ENCODE measurements at regions not wholly inside any gene's neighbourhood (a gene's known extent, or its start where the extent isn't known, plus 50 kb on each side); places are given as distances from the start of the nearest gene placed in this dataset.
"Not testable (repeated sequence)": the region's sequence is repeated elsewhere in the genome, so short reads cannot be mapped to it uniquely, and the experiment has no call there.

GRCh38 chr1:88609051-88609450, 75.0 kb upstream of the PKN2 start:
- Histone ChIP-seq H3K4me3 (no peak overlapping the region), H3K27me3 (no peaks in the 10 kb centered on the region), H3K9me3 (no peaks in the 10 kb centered on the region), H3K36me3 (replicated peaks in 1 of 2; ENCODE audit: insufficient read depth in 1 of 2, low read depth in 2 of 2) (no peaks in the 10 kb centered on the region), H3K4me1 (no peaks in the 10 kb centered on the region), H3K27ac (no peak overlapping the region)
- TF ChIP-seq POLR2A (IDR thresholded peaks at IDR 0.05) (no peak), CTCF (IDR thresholded peaks at IDR 0.05) (no peak)
- ATAC-seq (no peak), DNase-seq (no peak)
- intact Hi-C loops (cut with DNase I): no loop called here

GRCh38 chr1:88610687-88611086, 73.4 kb upstream of the PKN2 start:
- Histone ChIP-seq H3K36me3 (replicated peaks in 1 of 2; ENCODE audit: insufficient read depth in 1 of 2, low read depth in 2 of 2) (no peaks in the 10 kb centered on the region), H3K9me3 (no peaks in the 10 kb centered on the region), H3K4me1 (no peaks in the 10 kb centered on the region), H3K27ac (no peak overlapping the region), H3K4me3 (no peak overlapping the region), H3K27me3 (no peaks in the 10 kb centered on the region)
- TF ChIP-seq CTCF (IDR thresholded peaks at IDR 0.05) (no peak), POLR2A (IDR thresholded peaks at IDR 0.05) (no peak)
- no peak for DNase-seq
- 85 to 92% methylated on average over 7 of the region's 7 CpGs for WGBS, 2 donors
- intact Hi-C loops (cut with DNase I): no loop called here
- ATAC-seq: no peak

- Histone ChIP-seq H3K4me3 (no peak overlapping the region), H3K27me3 (no peaks in the 10 kb centered on the region), H3K9me3 (no peaks in the 10 kb centered on the region), H3K27ac (no peak overlapping the region), H3K4me1 (no peaks in the 10 kb centered on the region), H3K36me3 (replicated peaks in 1 of 2; ENCODE audit: insufficient read depth in 1 of 2, low read depth in 2 of 2) (no peaks in the 10 kb centered on the region)
- 53 to 68% methylated on average over 2 of the region's 2 CpGs for WGBS, 2 donors
- intact Hi-C loops (cut with DNase I): no loop called here
- DNase-seq (no peak), ATAC-seq (no peak)
- TF ChIP-seq CTCF (IDR thresholded peaks at IDR 0.05) (no peak), POLR2A (IDR thresholded peaks at IDR 0.05) (no peak)
These were observed 71.8 kb upstream of the PKN2 start for GRCh38 chr1:88612292-88612691.

- 69 to 80% methylated on average over 6 of the region's 6 CpGs for WGBS, 2 donors
- DNase-seq (no peak), ATAC-seq (no peak)
- Histone ChIP-seq H3K4me1 (no peaks in the 10 kb centered on the region), H3K9me3 (peaks cover 0 to 2% (median 0%) of the 10 kb centered on the region in 3 donors), H3K27ac (no peak overlapping the region), H3K27me3 (no peaks in the 10 kb centered on the region), H3K4me3 (no peak overlapping the region), H3K36me3 (replicated peaks in 1 of 2; ENCODE audit: insufficient read depth in 1 of 2, low read depth in 2 of 2) (no peaks in the 10 kb centered on the region)
- intact Hi-C loops (cut with DNase I): no loop called here
- TF ChIP-seq CTCF (IDR thresholded peaks at IDR 0.05): no peak
- TF ChIP-seq POLR2A (IDR thresholded peaks at IDR 0.05): no peak
These were observed 71.3 kb upstream of the PKN2 start for GRCh38 chr1:88612773-88613172.

- WGBS, 2 donors: 92 to 95% methylated on average over 2 of the region's 2 CpGs
- intact Hi-C loops (cut with DNase I): no loop called here
- DNase-seq: no peak
These were observed 65.7 kb upstream of the PKN2 start for GRCh38 chr1:88618331-88618730.

GRCh38 chr1:88623101-88623500, 61.0 kb upstream of the PKN2 start:
- DNase-seq; H3K27me3 ChIP-seq; H3K27ac ChIP-seq; ATAC-seq; H3K36me3 ChIP-seq (replicated peaks in 1 of 2; ENCODE audit: insufficient read depth in 1 of 2, low read depth in 2 of 2); H3K4me1 ChIP-seq; intact Hi-C loops (cut with DNase I); H3K4me3 ChIP-seq: not testable (repeated sequence)
- 30 to 44% methylated on average over 1 of the region's 1 CpG for WGBS, 2 donors
- H3K9me3 ChIP-seq: peaks cover 0 to 10% (median 0%) of the 10 kb centered on the region in 3 donors

More at GRCh38 chr1:88618331-88618730, 65.7 kb upstream of the PKN2 start:
- Histone ChIP-seq H3K4me3 (no peak overlapping the region), H3K36me3 (replicated peaks in 1 of 2; ENCODE audit: insufficient read depth in 1 of 2, low read depth in 2 of 2) (no peaks in the 10 kb centered on the region), H3K4me1 (no peaks in the 10 kb centered on the region), H3K27me3 (no peaks in the 10 kb centered on the region), H3K9me3 (peaks cover 0 to 16% (median 0%) of the 10 kb centered on the region in 3 donors), H3K27ac (no peak overlapping the region)
- TF ChIP-seq CTCF (IDR thresholded peaks at IDR 0.05) (no peak), POLR2A (IDR thresholded peaks at IDR 0.05) (no peak)
- no peak for ATAC-seq

Measured in body of pancreas (tissue), 4 donors.